ENCODE measurements at regions not wholly inside any gene's neighbourhood (a gene's known extent, or its start where the extent isn't known, plus 50 kb on each side); places are given as distances from the start of the nearest gene placed in this dataset.

- no peaks in the 10 kb centered on the region for H3K36me3 ChIP-seq
- no peak overlapping the region for H3K27ac ChIP-seq
- H3K4me1 ChIP-seq: no peaks in the 10 kb centered on the region
- no peaks in the 10 kb centered on the region for H3K27me3 ChIP-seq
- H3K9me3 ChIP-seq: no peaks in the 10 kb centered on the region
- H3K4me3 ChIP-seq: no peak overlapping the region
- TF ChIP-seq CTCF (IDR thresholded peaks at IDR 0.05): no peak
- TF ChIP-seq POLR2AphosphoS5 (IDR thresholded peaks at IDR 0.05; ENCODE audit: insufficient read depth in 1 of 2, low read depth in 1 of 2): no peak
- TF ChIP-seq POLR2A (IDR thresholded peaks at IDR 0.05): no peak
- intact Hi-C loops (cut with DNase I): no loop called here
- no peak for DNase-seq (ENCODE audit: extremely low spot score in 2 of 2)
These were observed 548.1 kb downstream of the ADCYAP1 start for GRCh38 chr18:1452821-1453220.

- Histone ChIP-seq H3K27me3 (no peaks in the 10 kb centered on the region), H3K4me1 (no peaks in the 10 kb centered on the region), H3K36me3 (no peaks in the 10 kb centered on the region), H3K9me3 (no peaks in the 10 kb centered on the region), H3K4me3 (no peak overlapping the region), H3K27ac (no peak overlapping the region)
- intact Hi-C loops (cut with DNase I): no loop called here
- no peak for DNase-seq (ENCODE audit: extremely low spot score in 2 of 2)
- TF ChIP-seq POLR2AphosphoS5 (IDR thresholded peaks at IDR 0.05; ENCODE audit: insufficient read depth in 1 of 2, low read depth in 1 of 2) (no peak), POLR2A (IDR thresholded peaks at IDR 0.05) (no peak), CTCF (IDR thresholded peaks at IDR 0.05) (no peak)
These were observed 550.9 kb downstream of the ADCYAP1 start for GRCh38 chr18:1455605-1456004.

GRCh38 chr18:1458547-1458946, 553.9 kb downstream of the ADCYAP1 start:
- H3K4me1 ChIP-seq: no peaks in the 10 kb centered on the region
- TF ChIP-seq POLR2AphosphoS5 (IDR thresholded peaks at IDR 0.05; ENCODE audit: insufficient read depth in 1 of 2, low read depth in 1 of 2): no peak
- no peak for TF ChIP-seq CTCF (IDR thresholded peaks at IDR 0.05)
- no peak for TF ChIP-seq POLR2A (IDR thresholded peaks at IDR 0.05)
- no peaks in the 10 kb centered on the region for H3K27me3 ChIP-seq
- H3K9me3 ChIP-seq: no peaks in the 10 kb centered on the region
- intact Hi-C loops (cut with DNase I): no loop called here
- no peak for DNase-seq (ENCODE audit: extremely low spot score in 2 of 2)
- H3K36me3 ChIP-seq: no peaks in the 10 kb centered on the region
- no peak overlapping the region for H3K4me3 ChIP-seq
- H3K27ac ChIP-seq: no peak overlapping the region

- intact Hi-C loops (cut with DNase I): no loop called here
- no peak for DNase-seq (ENCODE audit: extremely low spot score in 2 of 2)
- Histone ChIP-seq H3K4me1 (no peaks in the 10 kb centered on the region), H3K27me3 (no peaks in the 10 kb centered on the region), H3K36me3 (no peaks in the 10 kb centered on the region), H3K4me3 (no peak overlapping the region), H3K27ac (no peak overlapping the region), H3K9me3 (no peaks in the 10 kb centered on the region)
- TF ChIP-seq POLR2A (IDR thresholded peaks at IDR 0.05) (no peak), CTCF (IDR thresholded peaks at IDR 0.05) (no peak), POLR2AphosphoS5 (IDR thresholded peaks at IDR 0.05; ENCODE audit: insufficient read depth in 1 of 2, low read depth in 1 of 2) (no peak)
These were observed 559.3 kb downstream of the ADCYAP1 start for GRCh38 chr18:1463981-1464380.

- no peak for DNase-seq (ENCODE audit: extremely low spot score in 2 of 2)
- intact Hi-C loops (cut with DNase I): no loop called here
- Histone ChIP-seq H3K27me3 (no peaks in the 10 kb centered on the region), H3K27ac (no peak overlapping the region), H3K4me1 (no peaks in the 10 kb centered on the region), H3K36me3 (no peaks in the 10 kb centered on the region), H3K4me3 (no peak overlapping the region), H3K9me3 (no peaks in the 10 kb centered on the region)
- no peak for TF ChIP-seq CTCF (IDR thresholded peaks at IDR 0.05)
- no peak for TF ChIP-seq POLR2A (IDR thresholded peaks at IDR 0.05)
- TF ChIP-seq POLR2AphosphoS5 (IDR thresholded peaks at IDR 0.05; ENCODE audit: insufficient read depth in 1 of 2, low read depth in 1 of 2): no peak
These were observed 560.0 kb downstream of the ADCYAP1 start for GRCh38 chr18:1464444-1465217.
